Upper lobe of left lung (tissue), 4 donors: ENCODE measurements at regions not wholly inside any gene's neighbourhood (a gene's known extent, or its start where the extent isn't known, plus 50 kb on each side); places are given as distances from the start of the nearest gene placed in this dataset.

ENCODE experiments used
- CTCF ChIP-seq, 6 experiments: fragments of 450-650 bp in 4 of 6; fragments of 200-600 bp in 2 of 6; sonication (generic) in 2 of 6; IDR thresholded peaks; one replicate each; pipeline ENCODE4 v1.5.1; 2016 to 2019; ENCODE audit warnings: antibody characterized with exemption in 6 of 6
- POLR2A ChIP-seq, 4 donors: fragments of 450-650 bp; IDR thresholded peaks; one replicate each; pipeline ENCODE4 v1.5.1; 2016 to 2017; ENCODE audit warnings: antibody characterized with exemption in 4 of 4, mild to moderate bottlenecking in 2 of 4

GRCh38 chr1:240720976-240721375 lies 109.0 kb upstream of the GREM2 start:
- TF ChIP-seq POLR2A (IDR thresholded peaks at IDR 0.05), result no peak
- no peak for TF ChIP-seq CTCF (IDR thresholded peaks at IDR 0.05)
